ENCODE measurements at regions not wholly inside any gene's neighbourhood (a gene's known extent, or its start where the extent isn't known, plus 50 kb on each side); places are given as distances from the start of the nearest gene placed in this dataset.

GRCh38 chr4:96395747-96396146, 555.9 kb downstream of the PDHA2 start:
- TF ChIP-seq CTCF (IDR thresholded peaks at IDR 0.05): no peak
- TF ChIP-seq EZH2 (IDR thresholded peaks at IDR 0.05; ENCODE audit: borderline replicate concordance, insufficient read depth, low read depth, low read length, poor library complexity, severe bottlenecking): no peak
